Esophagus muscularis mucosa (tissue), 4 donors: ENCODE measurements at regions not wholly inside any gene's neighbourhood (a gene's known extent, or its start where the extent isn't known, plus 50 kb on each side); places are given as distances from the start of the nearest gene placed in this dataset.

ENCODE experiments used
- DNase-seq: peaks from one replicate; pipeline ENCODE4 v3.0.0-alpha.2; 2017; ENCODE audit errors: extremely low spot score
- H3K27ac ChIP-seq, 4 donors: fragments of 200-600 bp; sonication (generic); replicated peaks in 1 of 4; 1 replicate in 3 of 4; 2 replicates in 1 of 4; pipeline ENCODE4 v1.5.1; 2016 to 2019; ENCODE audit warnings: mild to moderate bottlenecking in 1 of 4
- H3K27me3 ChIP-seq, 4 donors: fragments of 200-600 bp; sonication (generic); one replicate each; pipeline versions ENCODE4 v1.5.1 to v1.6.0; 2016 to 2019
- H3K36me3 ChIP-seq, 4 donors: fragments of 200-600 bp; sonication (generic); one replicate each; pipeline ENCODE4 v1.5.1; 2016 to 2019
- H3K4me1 ChIP-seq, 4 donors: fragments of 200-600 bp; sonication (generic); one replicate each; pipeline ENCODE4 v1.5.1; 2016 to 2019
- H3K4me3 ChIP-seq, 4 donors: fragments of 200-600 bp; sonication (generic); 1 replicate in 2 of 4; 2 replicates in 2 of 4; pipeline ENCODE4 v1.5.1; 2016 to 2019; ENCODE audit warnings: mild to moderate bottlenecking in 4 of 4, moderate library complexity in 1 of 4
- H3K9me3 ChIP-seq, 4 donors: fragments of 200-600 bp; sonication (generic); 1 replicate in 3 of 4; 2 replicates in 1 of 4; pipeline ENCODE4 v1.5.1; 2016 to 2019
- EP300 ChIP-seq: sonication (generic); formaldehyde crosslinking; IDR thresholded peaks from one replicate; pipeline ENCODE4 v1.6.1; 2017; ENCODE audit warnings: antibody characterized with exemption
- POLR2A ChIP-seq: fragments of 450-650 bp; IDR thresholded peaks from one replicate; pipeline ENCODE4 v1.6.1; 2017; ENCODE audit warnings: antibody characterized with exemption, moderate library complexity, mild to moderate bottlenecking, low read depth
- POLR2AphosphoS5 ChIP-seq, 2 donors: sonication (generic); formaldehyde crosslinking; IDR thresholded peaks; one replicate each; pipeline ENCODE4 v1.6.1; 2017; ENCODE audit warnings: antibody characterized with exemption in 2 of 2
- WGBS: methylation state at CpG from one replicate; pipeline ENCODE4 v1.1.5; 2018; 5-methylcytosine and 5-hydroxymethylcytosine counted together
- intact Hi-C: fragments of 100-400 bp; cut with DNase I; formaldehyde crosslinking; loops from one replicate; pipeline ENCODE4 v1.15.1; 2023
- TF ChIP-seq, protein P1 (sequence below), 3 experiments: fragments of 200-600 bp in 2 of 3; fragments of 450-650 bp in 1 of 3; sonication (generic) in 2 of 3; IDR thresholded peaks; one replicate each; pipeline ENCODE4 v1.5.1; 2017 to 2019; ENCODE audit warnings: antibody characterized with exemption in 3 of 3, mild to moderate bottlenecking in 2 of 3, moderate library complexity in 1 of 3

DNA sequence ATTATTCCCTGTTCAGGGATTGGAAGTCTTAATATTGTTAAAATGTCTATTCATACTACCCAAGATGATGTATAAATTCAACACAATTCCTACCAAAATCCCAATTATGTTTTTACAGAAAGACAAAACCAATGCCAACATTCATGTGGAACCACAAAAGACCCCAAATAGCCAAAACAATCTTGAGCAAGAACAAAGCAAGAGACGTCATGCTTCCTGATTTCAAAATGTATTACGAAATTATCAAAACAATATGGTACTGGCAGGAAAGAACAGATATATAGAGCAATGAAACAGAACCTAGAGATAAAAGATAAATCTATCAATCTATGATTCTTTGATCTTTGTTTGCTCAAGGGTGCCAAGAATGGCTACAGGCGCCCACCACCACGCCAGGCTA is 237.9 kb downstream of the TAF11L14 start:
- no peak for TF ChIP-seq POLR2A
- no peak for TF ChIP-seq EP300
- no peak for TF ChIP-seq POLR2AphosphoS5 (IDR thresholded peaks at IDR 0.05)
- TF ChIP-seq, protein P1, sequence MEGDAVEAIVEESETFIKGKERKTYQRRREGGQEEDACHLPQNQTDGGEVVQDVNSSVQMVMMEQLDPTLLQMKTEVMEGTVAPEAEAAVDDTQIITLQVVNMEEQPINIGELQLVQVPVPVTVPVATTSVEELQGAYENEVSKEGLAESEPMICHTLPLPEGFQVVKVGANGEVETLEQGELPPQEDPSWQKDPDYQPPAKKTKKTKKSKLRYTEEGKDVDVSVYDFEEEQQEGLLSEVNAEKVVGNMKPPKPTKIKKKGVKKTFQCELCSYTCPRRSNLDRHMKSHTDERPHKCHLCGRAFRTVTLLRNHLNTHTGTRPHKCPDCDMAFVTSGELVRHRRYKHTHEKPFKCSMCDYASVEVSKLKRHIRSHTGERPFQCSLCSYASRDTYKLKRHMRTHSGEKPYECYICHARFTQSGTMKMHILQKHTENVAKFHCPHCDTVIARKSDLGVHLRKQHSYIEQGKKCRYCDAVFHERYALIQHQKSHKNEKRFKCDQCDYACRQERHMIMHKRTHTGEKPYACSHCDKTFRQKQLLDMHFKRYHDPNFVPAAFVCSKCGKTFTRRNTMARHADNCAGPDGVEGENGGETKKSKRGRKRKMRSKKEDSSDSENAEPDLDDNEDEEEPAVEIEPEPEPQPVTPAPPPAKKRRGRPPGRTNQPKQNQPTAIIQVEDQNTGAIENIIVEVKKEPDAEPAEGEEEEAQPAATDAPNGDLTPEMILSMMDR (IDR thresholded peaks at IDR 0.05): no peak
- Histone ChIP-seq H3K4me3 (no peak overlapping the region), H3K27ac (no peak overlapping the region), H3K27me3 (no peaks in the 10 kb centered on the region), H3K36me3 (no peaks in the 10 kb centered on the region), H3K4me1 (no peaks in the 10 kb centered on the region), H3K9me3 (peaks cover 0 to 10% (median 4%) of the 10 kb centered on the region in 4 donors)
- intact Hi-C loops: no loop called here
- DNase-seq: no peak
- WGBS: 78% methylated on average over 4 of the region's 4 CpGs

DNA sequence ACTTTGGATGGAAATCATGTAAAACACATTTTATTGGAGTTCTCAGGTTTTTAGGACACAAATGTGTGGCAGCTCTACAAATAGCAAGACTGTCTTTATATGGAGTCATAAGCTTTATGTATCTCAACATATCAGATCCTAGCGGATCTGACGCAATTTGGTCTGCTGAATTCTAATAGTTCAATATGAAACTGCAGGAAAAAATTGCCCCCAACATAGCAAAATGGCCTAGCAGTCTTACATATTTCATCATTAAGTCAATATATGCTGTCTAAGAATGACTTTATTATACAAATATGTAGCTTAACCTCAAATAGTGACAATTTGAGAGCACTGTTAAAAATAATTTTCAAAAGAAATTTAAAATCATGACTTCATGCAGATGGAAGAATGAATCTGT is 244.3 kb downstream of the TAF11L14 start:
- H3K4me1 ChIP-seq: no peaks in the 10 kb centered on the region
- intact Hi-C loops: no loop called here
- H3K36me3 ChIP-seq: no peaks in the 10 kb centered on the region
- DNase-seq: no peak
- no peaks in the 10 kb centered on the region for H3K9me3 ChIP-seq
- no peaks in the 10 kb centered on the region for H3K27me3 ChIP-seq
- 79% methylated on average over 2 of the region's 2 CpGs for WGBS
- H3K4me3 ChIP-seq: no peak overlapping the region
- no peak for TF ChIP-seq EP300
- no peak for TF ChIP-seq POLR2A
- no peak for TF ChIP-seq POLR2AphosphoS5 (IDR thresholded peaks at IDR 0.05)
- TF ChIP-seq, protein P1 (IDR thresholded peaks at IDR 0.05): no peak
- H3K27ac ChIP-seq: no peak overlapping the region

- 95% methylated on average over 2 of the region's 2 CpGs for WGBS
Observed at GRCh38 chr5:17879276-17879675, 245.0 kb downstream of the TAF11L14 start.

GRCh38 chr5:17880869-17881268 is 246.6 kb downstream of the TAF11L14 start:
- TF ChIP-seq POLR2A (no peak), POLR2AphosphoS5 (IDR thresholded peaks at IDR 0.05) (no peak), EP300 (no peak)
- TF ChIP-seq, protein P1 (IDR thresholded peaks at IDR 0.05): no peak
- Histone ChIP-seq H3K9me3 (no peaks in the 10 kb centered on the region), H3K27ac (no peak overlapping the region), H3K4me3 (no peak overlapping the region), H3K27me3 (peaks cover 0 to 5% (median 0%) of the 10 kb centered on the region in 4 donors), H3K4me1 (no peaks in the 10 kb centered on the region), H3K36me3 (no peaks in the 10 kb centered on the region)
- no peak for DNase-seq
- intact Hi-C loops: no loop called here
- 93% methylated on average over 4 of the region's 4 CpGs for WGBS

More at GRCh38 chr5:17879276-17879675, 245.0 kb downstream of the TAF11L14 start:
- H3K27me3 ChIP-seq: no peaks in the 10 kb centered on the region
- TF ChIP-seq POLR2A (no peak), EP300 (no peak)
- TF ChIP-seq, protein P1 (IDR thresholded peaks at IDR 0.05): no peak
- H3K36me3 ChIP-seq: no peaks in the 10 kb centered on the region
- H3K9me3 ChIP-seq: no peaks in the 10 kb centered on the region
- H3K4me1 ChIP-seq: no peaks in the 10 kb centered on the region
- intact Hi-C loops: no loop called here
- no peak overlapping the region for H3K4me3 ChIP-seq
- no peak for DNase-seq
- H3K27ac ChIP-seq: no peak overlapping the region

DNA sequence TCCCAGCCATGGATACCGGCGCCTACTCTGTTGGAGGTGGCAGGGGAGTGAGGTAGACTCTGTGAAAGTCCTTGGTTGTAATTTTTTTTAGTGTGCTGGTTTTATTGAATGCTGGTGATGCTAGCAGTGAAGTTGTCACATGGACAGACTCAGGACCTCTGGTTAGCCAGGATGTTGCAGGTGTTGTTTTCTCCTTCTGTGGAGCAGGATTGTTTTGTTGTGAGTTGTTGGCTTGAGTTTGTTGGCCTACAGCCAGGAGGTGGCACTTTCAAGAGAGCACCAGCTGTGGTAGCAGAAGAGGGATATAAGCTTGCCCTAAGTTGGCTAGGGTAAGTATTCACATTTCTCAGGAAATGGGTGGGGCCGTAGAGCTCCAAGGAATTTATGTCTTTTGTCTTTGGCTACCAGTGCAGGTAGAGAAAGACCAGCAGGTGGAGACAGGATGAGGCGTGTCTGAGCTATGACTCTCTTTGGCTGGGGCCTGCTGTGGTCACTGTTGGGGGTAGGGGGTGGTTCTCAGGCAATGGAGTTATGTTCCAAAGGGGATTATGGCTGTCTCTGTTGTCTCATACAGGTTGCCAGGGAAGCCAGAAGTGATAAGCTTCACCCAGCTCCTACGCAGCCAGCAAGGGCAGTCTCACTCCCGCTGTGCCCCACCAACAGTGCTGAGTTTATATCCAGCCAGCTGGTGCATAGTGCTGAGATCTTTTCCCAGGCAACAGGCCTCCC is 248.7 kb downstream of the TAF11L14 start:
- 73% methylated on average over 5 of the region's 6 CpGs for WGBS
- H3K4me1 ChIP-seq: no peaks in the 10 kb centered on the region

More for the DNA sequence above, 248.7 kb downstream of the TAF11L14 start:
- no peak for DNase-seq
- Histone ChIP-seq H3K27ac (no peak overlapping the region), H3K27me3 (peaks cover 0 to 5% (median 0%) of the 10 kb centered on the region in 4 donors), H3K4me3 (no peak overlapping the region), H3K9me3 (no peaks in the 10 kb centered on the region), H3K36me3 (no peaks in the 10 kb centered on the region)
- TF ChIP-seq, protein P1 (IDR thresholded peaks at IDR 0.05): no peak
- no peak for TF ChIP-seq POLR2AphosphoS5 (IDR thresholded peaks at IDR 0.05)
- no peak for TF ChIP-seq EP300
- TF ChIP-seq POLR2A: no peak
- intact Hi-C loops: no loop called here
